Breast epithelium (tissue), 4 donors: ENCODE measurements at regions not wholly inside any gene's neighbourhood (a gene's known extent, or its start where the extent isn't known, plus 50 kb on each side); places are given as distances from the start of the nearest gene placed in this dataset.
"Not testable (repeated sequence)": the region's sequence is repeated elsewhere in the genome, so short reads cannot be mapped to it uniquely, and the experiment has no call there.

Experiments used
- DNase-seq, 2 donors: peaks; one replicate each; pipeline ENCODE4 v3.0.0-alpha.2; 2019; ENCODE audit warnings: low spot score in 2 of 2
- H3K27ac ChIP-seq, 2 donors: fragments of 200-600 bp; sonication (generic) in 1 of 2; one replicate each; pipeline ENCODE4 v1.5.1; 2016 to 2019; ENCODE audit warnings: mild to moderate bottlenecking in 1 of 2
- H3K27me3 ChIP-seq, 2 donors: fragments of 200-600 bp; sonication (generic) in 1 of 2; one replicate each; pipeline versions ENCODE4 v1.5.1 to v1.6.0; 2017 to 2019; ENCODE audit warnings: control low read depth in 1 of 2, mild to moderate bottlenecking in 1 of 2
- H3K36me3 ChIP-seq: fragments of 200-600 bp; one replicate; pipeline ENCODE4 v1.5.1; 2019
- H3K4me1 ChIP-seq, 2 donors: fragments of 200-600 bp; sonication (generic); one replicate each; pipeline ENCODE4 v1.5.1; 2016 to 2019; ENCODE audit warnings: control low read depth in 1 of 2
- H3K4me3 ChIP-seq, 3 donors: fragments of 200-600 bp; sonication (generic); 1 replicate in 2 of 3; 2 replicates in 1 of 3; pipeline ENCODE4 v1.5.1; 2016 to 2019; ENCODE audit warnings: mild to moderate bottlenecking in 3 of 3, moderate library complexity in 2 of 3
- H3K9me3 ChIP-seq, 2 donors: fragments of 200-600 bp; sonication (generic) in 1 of 2; one replicate each; pipeline ENCODE4 v1.5.1; 2016 to 2019; ENCODE audit warnings: control low read depth in 1 of 2
- CTCF ChIP-seq, 3 donors: fragments of 450-650 bp; IDR thresholded peaks; one replicate each; pipeline ENCODE4 v1.5.1; 2016 to 2017; ENCODE audit warnings: antibody characterized with exemption in 3 of 3, mild to moderate bottlenecking in 3 of 3, moderate library complexity in 3 of 3
- POLR2A ChIP-seq: fragments of 450-650 bp; IDR thresholded peaks from one replicate; pipeline ENCODE4 v1.6.1; 2016; ENCODE audit warnings: antibody characterized with exemption, mild to moderate bottlenecking, moderate library complexity
- POLR2AphosphoS5 ChIP-seq, 3 donors: sonication (generic); formaldehyde crosslinking; IDR thresholded peaks; one replicate each; pipeline ENCODE4 v1.6.1; 2017; ENCODE audit warnings: antibody characterized with exemption in 3 of 3
- intact Hi-C: fragments of 100-400 bp; cut with DNase I; formaldehyde crosslinking; loops from one replicate; pipeline ENCODE4 v1.15.1; 2023; ENCODE audit warnings: low total_unique reads

DNA sequence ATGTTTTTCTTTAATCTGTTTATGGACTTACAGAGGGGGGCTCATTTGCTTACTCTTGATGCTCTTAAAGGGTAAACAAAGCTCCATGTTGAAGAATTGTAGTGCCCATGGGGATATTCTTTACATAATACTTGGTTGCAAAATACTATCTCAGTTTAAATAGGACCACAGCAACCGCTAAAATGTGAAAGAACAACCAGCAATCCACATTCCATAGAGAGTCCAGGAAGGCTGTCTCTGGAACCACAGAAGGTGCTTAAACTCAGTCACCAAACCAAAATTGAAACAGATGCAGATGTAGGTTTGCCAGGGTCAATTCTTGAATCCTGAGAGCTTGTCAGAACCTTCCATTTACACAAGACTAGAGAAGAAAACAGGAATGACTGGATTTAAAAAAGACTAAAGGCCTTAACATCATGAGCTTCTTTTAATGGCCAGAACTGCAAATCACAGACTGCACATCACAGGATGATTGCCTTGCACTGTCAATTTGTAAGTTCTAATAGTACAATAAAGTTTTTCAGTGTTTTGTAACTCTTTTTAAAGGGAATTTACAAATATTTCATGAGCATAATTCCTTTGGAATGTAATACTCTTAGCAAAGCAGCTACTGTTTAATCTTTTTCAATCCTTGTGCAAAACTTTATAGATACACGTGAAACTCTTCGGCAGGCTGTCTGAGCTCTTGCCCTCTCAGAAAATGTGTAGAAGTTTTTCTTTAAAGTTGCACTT, 661.6 kb downstream of the SI start:
- intact Hi-C loops: no loop called here
- no peak for DNase-seq
- H3K36me3 ChIP-seq: no peaks in the 10 kb centered on the region
- H3K9me3 ChIP-seq: no peaks in the 10 kb centered on the region
- H3K27me3 ChIP-seq: no peaks in the 10 kb centered on the region
- TF ChIP-seq CTCF (IDR thresholded peaks at IDR 0.05) (no peak), POLR2A (no peak), POLR2AphosphoS5 (IDR thresholded peaks at IDR 0.05) (no peak)
- H3K4me3 ChIP-seq: no peak overlapping the region
- H3K27ac ChIP-seq: no peak overlapping the region
- H3K4me1 ChIP-seq: no peaks in the 10 kb centered on the region

DNA sequence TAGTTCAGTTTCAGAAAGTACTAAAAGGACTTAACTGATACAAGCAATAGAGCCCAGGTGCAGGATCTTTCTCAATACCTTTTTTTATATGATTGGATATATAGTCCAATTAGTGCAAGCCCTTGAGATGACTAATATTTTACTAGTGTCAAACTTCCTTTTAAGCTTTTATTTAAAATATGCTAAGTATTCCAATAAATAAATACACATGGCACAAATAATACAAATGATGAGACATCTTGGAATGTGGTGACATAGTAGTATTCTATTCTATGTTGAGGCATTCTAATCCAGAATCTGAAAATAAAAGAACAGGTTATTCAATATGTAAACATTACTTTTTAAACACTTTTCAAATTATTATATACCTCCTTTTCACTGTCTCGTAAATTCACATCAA, 670.0 kb downstream of the SI start:
- Histone ChIP-seq H3K36me3 (no peaks in the 10 kb centered on the region), H3K27ac (no peak overlapping the region), H3K27me3 (no peaks in the 10 kb centered on the region), H3K4me3 (no peak overlapping the region), H3K4me1 (no peaks in the 10 kb centered on the region), H3K9me3 (no peaks in the 10 kb centered on the region)
- TF ChIP-seq CTCF (IDR thresholded peaks at IDR 0.05) (no peak), POLR2A (no peak)
- intact Hi-C loops: no loop called here
- DNase-seq: no peak

GRCh38 chr3:164407111-164407510, 671.2 kb downstream of the SI start:
- intact Hi-C loops: no loop called here
- TF ChIP-seq POLR2AphosphoS5 (IDR thresholded peaks at IDR 0.05) (no peak), POLR2A (no peak), CTCF (IDR thresholded peaks at IDR 0.05) (no peak)
- Histone ChIP-seq H3K4me1 (no peaks in the 10 kb centered on the region), H3K27ac (no peak overlapping the region), H3K36me3 (no peaks in the 10 kb centered on the region), H3K9me3 (no peaks in the 10 kb centered on the region), H3K4me3 (no peak overlapping the region), H3K27me3 (no peaks in the 10 kb centered on the region)
- no peak for DNase-seq

DNA sequence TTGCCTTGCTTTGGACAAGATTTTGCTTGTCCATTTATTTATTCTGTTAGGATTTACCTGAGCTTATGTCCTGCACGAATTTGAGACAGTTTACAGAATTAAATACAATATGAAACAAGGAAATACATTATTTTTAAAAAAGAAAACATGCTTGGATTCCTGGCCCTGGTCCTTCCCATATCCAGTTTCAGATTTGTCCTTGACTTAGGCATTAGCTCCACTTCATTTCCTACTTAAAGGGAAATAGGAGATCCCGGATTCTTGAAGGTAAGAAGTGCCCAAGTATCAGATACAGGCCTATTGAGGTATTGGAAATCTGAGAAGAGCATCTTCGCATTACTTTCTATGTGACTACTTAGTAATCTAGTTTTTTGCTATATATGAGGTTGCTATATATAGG, 672.0 kb downstream of the SI start:
- DNase-seq: no peak
- Histone ChIP-seq H3K27me3 (no peaks in the 10 kb centered on the region), H3K36me3 (no peaks in the 10 kb centered on the region), H3K27ac (no peak overlapping the region), H3K9me3 (no peaks in the 10 kb centered on the region), H3K4me3 (no peak overlapping the region), H3K4me1 (no peaks in the 10 kb centered on the region)
- intact Hi-C loops: no loop called here
- TF ChIP-seq CTCF (IDR thresholded peaks at IDR 0.05) (no peak), POLR2A (no peak), POLR2AphosphoS5 (IDR thresholded peaks at IDR 0.05) (no peak)

- Histone ChIP-seq H3K4me3 (no peak overlapping the region), H3K27me3 (no peaks in the 10 kb centered on the region), H3K4me1 (no peaks in the 10 kb centered on the region), H3K9me3 (no peaks in the 10 kb centered on the region), H3K36me3 (no peaks in the 10 kb centered on the region), H3K27ac (no peak overlapping the region)
- TF ChIP-seq POLR2AphosphoS5 (IDR thresholded peaks at IDR 0.05) (no peak), CTCF (IDR thresholded peaks at IDR 0.05) (no peak), POLR2A (no peak)
- no peak for DNase-seq
- intact Hi-C loops: no loop called here
Observed at GRCh38 chr3:164401923-164402322, 676.4 kb downstream of the SI start.

DNA sequence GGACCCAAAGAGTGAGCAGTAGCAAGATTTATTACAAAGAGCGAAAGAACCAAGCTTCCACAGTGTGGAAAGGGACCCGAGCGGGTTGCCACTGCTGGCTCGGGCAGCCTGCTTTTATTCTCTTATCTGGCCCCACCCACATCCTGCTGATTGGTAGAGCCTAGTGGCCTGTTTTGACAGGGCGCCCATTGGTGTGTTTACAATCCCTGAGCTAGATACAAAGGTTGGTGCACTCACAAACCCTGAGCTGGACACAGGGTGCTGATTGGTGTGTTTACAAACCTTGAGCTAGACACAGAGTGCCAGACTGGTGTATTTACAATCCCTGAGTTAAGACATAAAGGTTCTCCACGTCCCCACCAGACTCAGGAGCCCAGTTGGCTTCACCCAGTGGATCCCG, 676.9 kb downstream of the SI start:
- H3K27ac ChIP-seq, H3K4me1 ChIP-seq, H3K36me3 ChIP-seq, H3K9me3 ChIP-seq, intact Hi-C loops, H3K27me3 ChIP-seq, H3K4me3 ChIP-seq, DNase-seq: not testable (repeated sequence)
